ENCODE measurements at regions not wholly inside any gene's neighbourhood (a gene's known extent, or its start where the extent isn't known, plus 50 kb on each side); places are given as distances from the start of the nearest gene placed in this dataset.

DNA sequence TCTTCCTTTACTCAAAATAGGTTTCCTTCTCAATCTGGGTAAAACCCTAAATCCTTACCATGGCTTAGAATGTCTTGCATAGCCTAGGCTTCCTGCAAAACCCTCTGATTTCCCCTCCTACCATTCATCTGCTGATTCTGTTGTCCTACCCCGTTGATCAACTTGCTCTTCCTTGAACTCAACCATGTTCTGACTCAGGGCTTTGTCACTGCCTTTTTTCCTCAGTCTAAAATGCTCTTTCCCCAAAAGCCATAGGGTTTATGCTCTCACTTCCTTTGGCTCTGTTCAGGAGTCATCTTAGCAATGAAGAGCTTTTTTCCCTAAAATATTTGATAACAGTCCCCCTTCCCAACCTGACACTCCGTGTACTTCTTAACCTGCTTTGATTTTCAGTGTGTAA lies 79.4 kb upstream of the IZUMO3 start:
- Histone ChIP-seq H3K4me1 (ENCODE audit: control insufficient read depth, extremely low read depth, insufficient read depth, low read length) (no peaks in the 10 kb centered on the region), H3K79me2 (ENCODE audit: control insufficient read depth, insufficient read depth, low read length) (no peaks in the 10 kb centered on the region), H2AFZ (ENCODE audit: control insufficient read depth, low read length) (no peak overlapping the region), H3K4me3 (ENCODE audit: control insufficient read depth in 2 of 3, extremely low read depth in 1 of 3, insufficient read depth in 2 of 3, low read depth in 1 of 3, low read length in 3 of 3) (no peak overlapping the region), H3K9me1 (ENCODE audit: control insufficient read depth, extremely low read depth, insufficient read depth, low read length) (no peaks in the 10 kb centered on the region), H3K36me3 (ENCODE audit: control insufficient read depth in 2 of 2, extremely low read depth in 1 of 2, insufficient read depth in 2 of 2, low read length in 2 of 2) (no peaks in the 10 kb centered on the region), H3K9me3 (ENCODE audit: control insufficient read depth, low read depth, low read length) (no peaks in the 10 kb centered on the region), H3K4me2 (ENCODE audit: control insufficient read depth, extremely low read depth, insufficient read depth, low read depth, low read length) (no peak overlapping the region), H3K27me3 (ENCODE audit: control insufficient read depth, extremely low read depth, insufficient read depth, low read length) (no peaks in the 10 kb centered on the region), H3K27ac (ENCODE audit: control insufficient read depth, insufficient read depth, low read length) (no peak overlapping the region), H3K9ac (ENCODE audit: control insufficient read depth, extremely low read depth, insufficient read depth, low read length) (no peak overlapping the region), H4K20me1 (ENCODE audit: control insufficient read depth, extremely low read depth, insufficient read depth, low read length) (no peaks in the 10 kb centered on the region)
- DNase-seq (ENCODE audit: low read depth, low spot score) = no peak
- TF ChIP-seq, protein P1, sequence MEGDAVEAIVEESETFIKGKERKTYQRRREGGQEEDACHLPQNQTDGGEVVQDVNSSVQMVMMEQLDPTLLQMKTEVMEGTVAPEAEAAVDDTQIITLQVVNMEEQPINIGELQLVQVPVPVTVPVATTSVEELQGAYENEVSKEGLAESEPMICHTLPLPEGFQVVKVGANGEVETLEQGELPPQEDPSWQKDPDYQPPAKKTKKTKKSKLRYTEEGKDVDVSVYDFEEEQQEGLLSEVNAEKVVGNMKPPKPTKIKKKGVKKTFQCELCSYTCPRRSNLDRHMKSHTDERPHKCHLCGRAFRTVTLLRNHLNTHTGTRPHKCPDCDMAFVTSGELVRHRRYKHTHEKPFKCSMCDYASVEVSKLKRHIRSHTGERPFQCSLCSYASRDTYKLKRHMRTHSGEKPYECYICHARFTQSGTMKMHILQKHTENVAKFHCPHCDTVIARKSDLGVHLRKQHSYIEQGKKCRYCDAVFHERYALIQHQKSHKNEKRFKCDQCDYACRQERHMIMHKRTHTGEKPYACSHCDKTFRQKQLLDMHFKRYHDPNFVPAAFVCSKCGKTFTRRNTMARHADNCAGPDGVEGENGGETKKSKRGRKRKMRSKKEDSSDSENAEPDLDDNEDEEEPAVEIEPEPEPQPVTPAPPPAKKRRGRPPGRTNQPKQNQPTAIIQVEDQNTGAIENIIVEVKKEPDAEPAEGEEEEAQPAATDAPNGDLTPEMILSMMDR (optimal IDR thresholded peaks at IDR 0.05 in 1 of 3, IDR thresholded peaks at IDR 0.05 in 1 of 3, conservative IDR thresholded peaks at IDR 0.05 in 1 of 3; ENCODE audit: extremely low read depth in 1 of 3, insufficient read depth in 2 of 3, low read length in 3 of 3) = no peak
- no peak for TF ChIP-seq EZH2 (IDR thresholded peaks at IDR 0.05; ENCODE audit: low read length)
- dilution Hi-C loops (cut with MboI; ENCODE audit: extremely low pct_ligation_motif_present, low sequenced_read_pairs) = no loop called here
- no peak for FAIRE-seq

DNA sequence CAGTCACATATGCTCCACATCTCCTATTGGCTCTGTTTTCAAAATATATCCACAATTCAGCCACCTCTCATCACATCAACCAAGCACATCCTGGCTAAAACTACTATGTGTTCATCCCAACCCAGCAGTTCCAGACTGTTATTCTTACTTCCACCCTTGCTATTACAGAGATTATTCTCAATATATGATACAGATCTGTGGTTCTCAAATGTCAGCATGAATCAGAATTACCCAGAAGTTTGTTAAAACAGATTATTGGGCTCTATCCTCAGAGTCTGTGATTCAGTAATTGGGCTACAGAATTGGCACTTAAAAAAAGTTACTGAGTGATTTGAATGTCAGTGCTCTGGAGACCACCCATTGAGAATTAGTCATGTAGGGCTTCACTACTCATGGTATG lies 78.8 kb upstream of the IZUMO3 start:
- Histone ChIP-seq H3K9me1 (ENCODE audit: control insufficient read depth, extremely low read depth, insufficient read depth, low read length) (no peaks in the 10 kb centered on the region), H3K9ac (ENCODE audit: control insufficient read depth, extremely low read depth, insufficient read depth, low read length) (no peak overlapping the region), H3K9me3 (ENCODE audit: control insufficient read depth, low read depth, low read length) (no peaks in the 10 kb centered on the region), H3K27ac (ENCODE audit: control insufficient read depth, insufficient read depth, low read length) (no peak overlapping the region), H3K27me3 (ENCODE audit: control insufficient read depth, extremely low read depth, insufficient read depth, low read length) (no peaks in the 10 kb centered on the region), H3K36me3 (ENCODE audit: control insufficient read depth in 2 of 2, extremely low read depth in 1 of 2, insufficient read depth in 2 of 2, low read length in 2 of 2) (no peaks in the 10 kb centered on the region), H2AFZ (ENCODE audit: control insufficient read depth, low read length) (no peak overlapping the region), H3K4me1 (ENCODE audit: control insufficient read depth, extremely low read depth, insufficient read depth, low read length) (no peaks in the 10 kb centered on the region), H3K79me2 (ENCODE audit: control insufficient read depth, insufficient read depth, low read length) (no peaks in the 10 kb centered on the region), H4K20me1 (ENCODE audit: control insufficient read depth, extremely low read depth, insufficient read depth, low read length) (no peaks in the 10 kb centered on the region), H3K4me2 (ENCODE audit: control insufficient read depth, extremely low read depth, insufficient read depth, low read depth, low read length) (no peak overlapping the region), H3K4me3 (ENCODE audit: control insufficient read depth in 2 of 3, extremely low read depth in 1 of 3, insufficient read depth in 2 of 3, low read depth in 1 of 3, low read length in 3 of 3) (no peak overlapping the region)
- dilution Hi-C loops (cut with MboI; ENCODE audit: extremely low pct_ligation_motif_present, low sequenced_read_pairs) = no loop called here
- no peak for DNase-seq (ENCODE audit: low read depth, low spot score)
- TF ChIP-seq, protein P1 (optimal IDR thresholded peaks at IDR 0.05 in 1 of 3, IDR thresholded peaks at IDR 0.05 in 1 of 3, conservative IDR thresholded peaks at IDR 0.05 in 1 of 3; ENCODE audit: extremely low read depth in 1 of 3, insufficient read depth in 2 of 3, low read length in 3 of 3) = no peak
- TF ChIP-seq EZH2 (IDR thresholded peaks at IDR 0.05; ENCODE audit: low read length) = no peak
- FAIRE-seq = no peak
